ENCODE measurements at regions not wholly inside any gene's neighbourhood (a gene's known extent, or its start where the extent isn't known, plus 50 kb on each side); places are given as distances from the start of the nearest gene placed in this dataset.

DNA sequence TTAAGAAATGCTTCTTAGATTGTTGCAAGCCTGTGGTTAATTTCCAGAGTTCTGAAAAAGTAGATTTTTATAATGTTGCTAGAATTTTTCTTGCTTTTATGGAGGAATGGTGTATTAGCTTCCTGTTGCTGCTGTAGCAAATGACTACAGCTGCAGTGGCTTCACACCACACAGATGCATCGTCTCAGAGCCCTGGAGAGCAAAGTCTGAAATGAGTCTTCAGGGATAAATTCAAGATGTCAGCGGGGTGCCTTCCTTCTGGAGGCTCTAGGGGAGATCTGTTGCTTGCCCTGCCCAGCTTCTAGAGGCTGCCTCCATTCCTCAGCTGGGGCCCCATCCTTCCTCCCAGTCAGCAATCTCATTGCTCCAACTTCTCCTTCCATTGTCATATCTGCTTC lies 187.8 kb downstream of the ZNF516 start:
- in situ Hi-C loops (cut with HindIII; ENCODE audit: low sequenced_read_pairs), result no loop called here
- no peak for TF ChIP-seq CTCF (IDR thresholded peaks at IDR 0.05; ENCODE audit: low read depth, low read length)
- DNase-seq (ENCODE audit: low read depth, low spot score), result no peak
- H3K4me3 ChIP-seq (ENCODE audit: low read depth, low read length), result no peak overlapping the region

DNA sequence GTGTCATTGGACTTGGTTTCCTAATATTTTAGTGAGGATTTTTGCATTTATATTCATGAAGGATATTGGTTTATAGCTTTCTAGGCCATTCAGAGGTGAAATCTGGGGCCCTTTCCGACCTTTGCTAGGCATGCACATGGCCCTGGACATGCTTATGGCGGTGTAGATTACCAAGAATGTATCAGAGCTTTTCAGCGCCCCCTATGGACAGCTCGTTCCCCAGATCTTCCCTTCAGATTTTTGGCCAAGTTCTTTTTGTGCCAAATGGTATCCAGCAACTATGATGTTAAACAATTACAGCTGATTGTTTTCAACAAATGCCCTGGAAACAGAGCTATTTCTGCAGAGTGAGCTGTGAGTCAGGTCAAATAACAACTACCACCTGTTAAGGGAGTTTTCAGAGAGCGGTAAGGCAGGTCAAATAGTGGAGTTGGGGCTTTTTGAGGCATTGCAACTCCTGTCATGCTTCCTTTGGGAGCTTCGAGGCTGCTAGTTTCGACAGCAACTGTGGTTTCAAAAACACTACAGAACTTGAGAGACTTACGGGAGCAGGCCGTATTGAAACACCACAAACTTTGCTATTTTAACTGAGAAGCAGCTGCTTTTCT lies 188.3 kb downstream of the ZNF516 start:
- TF ChIP-seq CTCF (IDR thresholded peaks at IDR 0.05; ENCODE audit: low read depth, low read length), result no peak
- DNase-seq (ENCODE audit: low read depth, low spot score), result no peak
- in situ Hi-C loops (cut with HindIII; ENCODE audit: low sequenced_read_pairs), result no loop called here

GRCh38 chr18:76285866-76286265 lies 209.2 kb downstream of the ZNF516 start:
- no peak for TF ChIP-seq CTCF (IDR thresholded peaks at IDR 0.05; ENCODE audit: low read depth, low read length)
- in situ Hi-C loops (cut with HindIII; ENCODE audit: low sequenced_read_pairs), result no loop called here
- DNase-seq (ENCODE audit: low read depth, low spot score), result no peak
- no peak overlapping the region for H3K4me3 ChIP-seq (ENCODE audit: low read depth, low read length)

More for the DNA sequence above, 188.3 kb downstream of the ZNF516 start:
- H3K4me3 ChIP-seq (ENCODE audit: low read depth, low read length), result no peak overlapping the region

- no peak for DNase-seq (ENCODE audit: low read depth, low spot score)
- in situ Hi-C loops (cut with HindIII; ENCODE audit: low sequenced_read_pairs), result no loop called here
- TF ChIP-seq CTCF (IDR thresholded peaks at IDR 0.05; ENCODE audit: low read depth, low read length), result no peak
- H3K4me3 ChIP-seq (ENCODE audit: low read depth, low read length), result no peak overlapping the region
Measured at GRCh38 chr18:76281565-76281964, 213.5 kb downstream of the ZNF516 start.

GRCh38 chr18:76277801-76278200 lies 217.2 kb downstream of the ZNF516 start:
- in situ Hi-C loops (cut with HindIII; ENCODE audit: low sequenced_read_pairs), result no loop called here
- H3K4me3 ChIP-seq (ENCODE audit: low read depth, low read length), result no peak overlapping the region
- TF ChIP-seq CTCF (IDR thresholded peaks at IDR 0.05; ENCODE audit: low read depth, low read length), result no peak
- DNase-seq (ENCODE audit: low read depth, low spot score), result no peak

DNA sequence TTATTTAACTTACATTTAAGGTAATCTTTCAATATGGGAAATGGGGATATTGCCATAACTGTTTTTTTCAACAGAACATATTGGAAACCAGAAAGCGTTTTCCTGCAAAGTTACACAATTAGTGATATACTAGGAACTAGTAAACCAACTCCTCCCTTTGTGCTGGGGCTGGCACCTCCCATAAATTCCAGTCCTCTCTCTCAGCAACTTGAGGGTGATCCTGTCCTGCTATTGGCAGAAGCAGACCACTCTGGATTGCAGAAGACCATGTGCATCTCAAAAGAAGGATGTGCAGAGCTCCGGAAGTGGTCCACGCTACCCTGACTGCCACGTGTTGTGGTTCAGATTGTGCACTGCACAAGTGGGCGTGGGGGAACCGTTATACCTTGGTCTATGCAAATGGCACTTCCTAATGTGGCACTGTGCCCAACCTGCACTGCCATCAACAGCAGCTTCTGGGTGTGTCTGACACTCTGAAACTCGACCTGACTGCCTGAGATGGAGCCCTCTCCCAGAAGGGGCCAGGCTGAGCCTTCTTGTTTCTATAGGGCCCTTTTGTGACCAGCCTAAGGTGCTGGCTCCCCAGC lies 219.2 kb downstream of the ZNF516 start:
- in situ Hi-C loops (cut with HindIII; ENCODE audit: low sequenced_read_pairs), result no loop called here
- DNase-seq (ENCODE audit: low read depth, low spot score), result no peak
- H3K4me3 ChIP-seq (ENCODE audit: low read depth, low read length), result no peak overlapping the region
- no peak for TF ChIP-seq CTCF (IDR thresholded peaks at IDR 0.05; ENCODE audit: low read depth, low read length)
